SK-N-SH treated with all-trans-retinoic acid at 6 μM for 48 hours (cell line): ENCODE measurements at regions not wholly inside any gene's neighbourhood (a gene's known extent, or its start where the extent isn't known, plus 50 kb on each side); places are given as distances from the start of the nearest gene placed in this dataset.

ENCODE experiments used
- BACH2 ChIP-seq: fragments of 250-450 bp; sonication (Bioruptor Pico); IDR thresholded peaks from 2 replicates; pipeline ENCODE4 v1.9.0; 2021; ENCODE audit warnings: mild to moderate bottlenecking, borderline replicate concordance
- GLIS3 ChIP-seq: fragments of 250-450 bp; sonication (Bioruptor Pico); IDR thresholded peaks from 2 replicates; pipeline ENCODE4 v1.5.0; 2020; ENCODE audit warnings: mild to moderate bottlenecking, moderate library complexity
- ISL1 ChIP-seq: fragments of 250-450 bp; sonication (Bioruptor Pico); IDR thresholded peaks from 2 replicates; pipeline ENCODE4 v2.1.2; 2022; ENCODE audit warnings: mild to moderate bottlenecking, moderate library complexity
- PATZ1 ChIP-seq: fragments of 250-450 bp; sonication (Bioruptor Pico); IDR thresholded peaks from 2 replicates; pipeline ENCODE4 v1.8.0; 2020; ENCODE audit warnings: mild to moderate bottlenecking, moderate library complexity, borderline replicate concordance
- SNAI2 ChIP-seq: fragments of 250-450 bp; sonication (Bioruptor Pico); IDR thresholded peaks from 2 replicates; pipeline ENCODE4 v1.5.0; 2020; ENCODE audit warnings: mild to moderate bottlenecking, moderate library complexity
- ZNF70 ChIP-seq: fragments of 450-650 bp; formaldehyde crosslinking; IDR thresholded peaks from 2 replicates; pipeline ENCODE4 v1.5.0; 2020; ENCODE audit warnings: mild to moderate bottlenecking, moderate library complexity
- TF ChIP-seq, protein P1 (sequence below): fragments of 250-450 bp; sonication (Bioruptor Pico); IDR thresholded peaks from 2 replicates; pipeline ENCODE4 v1.5.0; 2020; ENCODE audit warnings: mild to moderate bottlenecking, moderate library complexity
- TF ChIP-seq, protein P2 (sequence below): fragments of 250-450 bp; sonication (Bioruptor Pico); IDR thresholded peaks from 2 replicates; pipeline ENCODE4 v1.5.1; 2020; ENCODE audit warnings: low read depth, mild to moderate bottlenecking, moderate library complexity

- no peak for TF ChIP-seq GLIS3 (CRISPR knock-in tag)
- no peak for TF ChIP-seq ZNF70 (CRISPR knock-in tag)
- TF ChIP-seq, protein P1, sequence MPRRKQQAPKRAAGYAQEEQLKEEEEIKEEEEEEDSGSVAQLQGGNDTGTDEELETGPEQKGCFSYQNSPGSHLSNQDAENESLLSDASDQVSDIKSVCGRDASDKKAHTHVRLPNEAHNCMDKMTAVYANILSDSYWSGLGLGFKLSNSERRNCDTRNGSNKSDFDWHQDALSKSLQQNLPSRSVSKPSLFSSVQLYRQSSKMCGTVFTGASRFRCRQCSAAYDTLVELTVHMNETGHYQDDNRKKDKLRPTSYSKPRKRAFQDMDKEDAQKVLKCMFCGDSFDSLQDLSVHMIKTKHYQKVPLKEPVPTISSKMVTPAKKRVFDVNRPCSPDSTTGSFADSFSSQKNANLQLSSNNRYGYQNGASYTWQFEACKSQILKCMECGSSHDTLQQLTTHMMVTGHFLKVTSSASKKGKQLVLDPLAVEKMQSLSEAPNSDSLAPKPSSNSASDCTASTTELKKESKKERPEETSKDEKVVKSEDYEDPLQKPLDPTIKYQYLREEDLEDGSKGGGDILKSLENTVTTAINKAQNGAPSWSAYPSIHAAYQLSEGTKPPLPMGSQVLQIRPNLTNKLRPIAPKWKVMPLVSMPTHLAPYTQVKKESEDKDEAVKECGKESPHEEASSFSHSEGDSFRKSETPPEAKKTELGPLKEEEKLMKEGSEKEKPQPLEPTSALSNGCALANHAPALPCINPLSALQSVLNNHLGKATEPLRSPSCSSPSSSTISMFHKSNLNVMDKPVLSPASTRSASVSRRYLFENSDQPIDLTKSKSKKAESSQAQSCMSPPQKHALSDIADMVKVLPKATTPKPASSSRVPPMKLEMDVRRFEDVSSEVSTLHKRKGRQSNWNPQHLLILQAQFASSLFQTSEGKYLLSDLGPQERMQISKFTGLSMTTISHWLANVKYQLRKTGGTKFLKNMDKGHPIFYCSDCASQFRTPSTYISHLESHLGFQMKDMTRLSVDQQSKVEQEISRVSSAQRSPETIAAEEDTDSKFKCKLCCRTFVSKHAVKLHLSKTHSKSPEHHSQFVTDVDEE (CRISPR knock-in tag): no peak
- TF ChIP-seq, protein P2, sequence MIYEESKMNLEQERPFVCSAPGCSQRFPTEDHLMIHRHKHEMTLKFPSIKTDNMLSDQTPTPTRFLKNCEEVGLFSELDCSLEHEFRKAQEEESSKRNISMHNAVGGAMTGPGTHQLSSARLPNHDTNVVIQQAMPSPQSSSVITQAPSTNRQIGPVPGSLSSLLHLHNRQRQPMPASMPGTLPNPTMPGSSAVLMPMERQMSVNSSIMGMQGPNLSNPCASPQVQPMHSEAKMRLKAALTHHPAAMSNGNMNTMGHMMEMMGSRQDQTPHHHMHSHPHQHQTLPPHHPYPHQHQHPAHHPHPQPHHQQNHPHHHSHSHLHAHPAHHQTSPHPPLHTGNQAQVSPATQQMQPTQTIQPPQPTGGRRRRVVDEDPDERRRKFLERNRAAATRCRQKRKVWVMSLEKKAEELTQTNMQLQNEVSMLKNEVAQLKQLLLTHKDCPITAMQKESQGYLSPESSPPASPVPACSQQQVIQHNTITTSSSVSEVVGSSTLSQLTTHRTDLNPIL (CRISPR knock-in tag): no peak
- TF ChIP-seq SNAI2 (CRISPR knock-in tag): no peak
- TF ChIP-seq BACH2 (CRISPR knock-in tag): no peak
- peak; percentile 45; the same call in 1 of the 2 replicates for TF ChIP-seq ISL1 (CRISPR knock-in tag)
- peak; percentile 98; the same call in 1 of the 2 replicates for TF ChIP-seq PATZ1 (CRISPR knock-in tag)
These were observed 122.7 kb downstream of the SLC38A6 start for GRCh38 chr14:61103541-61104339.
